HCT116 (cell line): ENCODE measurements at regions not wholly inside any gene's neighbourhood (a gene's known extent, or its start where the extent isn't known, plus 50 kb on each side); places are given as distances from the start of the nearest gene placed in this dataset.

ENCODE experiments used
- ATAC-seq: fragments of 200-7000 bp; cut with Tn5 transposase; 2 replicates; pipeline ENCODE4 v1.9.1; 2020; ENCODE audit warnings: mild to moderate bottlenecking, moderate library complexity
- BruUV-seq: library from RNA; stranded (reverse); fragments of 400-500 nt; replicated peaks from 2 replicates; lab custom pipeline; 2021; lab: Mats Ljungman, UMichigan
- CTCF ChIA-PET: fragments of 300-600 bp; sonication (Branson Sonifier 250); formaldehyde crosslinking; loops from one replicate; lab custom pipeline; 2021; ENCODE audit warnings: antibody characterized with exemption; lab: Charles Lee
- POLR2A ChIA-PET: fragments of 300-600, 350-600 bp; sonication (Branson Sonifier 250); formaldehyde crosslinking; loops from one replicate; lab custom pipeline; 2021; ENCODE audit warnings: antibody characterized with exemption; lab: Charles Lee
- RAD21 ChIA-PET, 2 experiments: fragments of 300-600 bp; sonication (Branson Sonifier 250); formaldehyde crosslinking; loops; one replicate each; lab custom pipeline; 2023; ENCODE audit warnings: low total read pairs in 2 of 2; ENCODE audit not compliant: uncharacterized antibody in 2 of 2, unreplicated experiment in 2 of 2, low non-redundant PET in 1 of 2; lab: Charles Lee
- DNase-seq: peaks from one replicate; pipeline ENCODE4 v3.0.0-alpha.2; 2010; ENCODE audit warnings: low read depth, low spot score
- H2AFZ ChIP-seq: fragments of 200-600 bp; shearing (Covaris generic), sonication (generic); 2 replicates; pipeline ENCODE4 v1.6.1; 2017; ENCODE audit warnings: low read depth, mixed run types, mixed read lengths, antibody characterized with exemption, low read length; ENCODE audit not compliant: poor library complexity, severe bottlenecking
- H3K27ac ChIP-seq: 2 replicates; pipeline ENCODE4 v1.5.1; 2012; ENCODE audit warnings: low read depth, low read length
- H3K27me3 ChIP-seq: fragments of 200-600 bp; sonication (generic); 2 replicates; pipeline ENCODE4 v1.6.1; 2016; ENCODE audit warnings: mixed run types, low read length, mixed read lengths; ENCODE audit not compliant: insufficient read depth
- H3K36me3 ChIP-seq, 2 experiments: fragments of 200-500 bp in 1 of 2; fragments of 200-600 bp in 1 of 2; sonication (Bioruptor generic) in 1 of 2; sonication (generic) in 1 of 2; 2 replicates each; pipeline versions ENCODE4 v1.5.1 to v1.6.1; 2014 to 2016; ENCODE audit warnings: low read length in 2 of 2, inconsistent platforms in 1 of 2, mixed read lengths in 1 of 2, mixed run types in 1 of 2; ENCODE audit not compliant: insufficient read depth in 2 of 2, control insufficient read depth in 1 of 2
- H3K4me1 ChIP-seq, 2 experiments: fragments of 200-600 bp in 1 of 2; sonication (generic) in 1 of 2; 2 replicates each; pipeline versions ENCODE4 v1.5.1 to v1.6.1; 2012 to 2017; ENCODE audit warnings: low read length in 2 of 2, inconsistent platforms in 1 of 2, mild to moderate bottlenecking in 1 of 2, mixed read lengths in 1 of 2, mixed run types in 1 of 2, moderate library complexity in 1 of 2; ENCODE audit not compliant: insufficient read depth in 2 of 2, control insufficient read depth in 1 of 2
- H3K4me2 ChIP-seq: fragments of 200-600 bp; sonication (generic); 2 replicates; pipeline ENCODE4 v1.6.1; 2017; ENCODE audit warnings: mixed run types, low read length, mixed read lengths
- H3K4me3 ChIP-seq, 2 experiments: fragments of 200-600 bp in 1 of 2; sonication (generic) in 1 of 2; replicated peaks in 1 of 2; 2 replicates each; pipeline ENCODE4 v1.5.1; 2011 to 2016; ENCODE audit warnings: low read length in 2 of 2, control low read depth in 1 of 2, low read depth in 1 of 2, mild to moderate bottlenecking in 1 of 2, mixed read lengths in 1 of 2, mixed run types in 1 of 2
- H3K79me2 ChIP-seq: fragments of 200-600 bp; sonication (generic); 2 replicates; pipeline ENCODE4 v1.6.1; 2017; ENCODE audit warnings: mild to moderate bottlenecking, mixed run types, low read length, moderate library complexity, mixed read lengths; ENCODE audit not compliant: insufficient read depth
- H3K9ac ChIP-seq: fragments of 200-600 bp; sonication (generic); 2 replicates; pipeline ENCODE4 v1.6.1; 2016; ENCODE audit warnings: low read length, mixed read lengths
- H3K9me2 ChIP-seq: fragments of 200-600 bp; sonication (generic), shearing (Covaris generic); 2 replicates; pipeline ENCODE4 v1.6.1; 2017; ENCODE audit warnings: mixed run types, mild to moderate bottlenecking, moderate library complexity; ENCODE audit not compliant: insufficient read depth
- H3K9me3 ChIP-seq, 2 experiments: fragments of 200-500 bp in 1 of 2; fragments of 200-600 bp in 1 of 2; sonication (Bioruptor generic) in 1 of 2; sonication (generic) in 1 of 2; 2 replicates each; pipeline ENCODE4 v1.6.1; 2014 to 2017; ENCODE audit warnings: low read length in 2 of 2, mixed read lengths in 2 of 2, inconsistent platforms in 1 of 2, low read depth in 1 of 2, mild to moderate bottlenecking in 1 of 2, mixed run types in 1 of 2, moderate library complexity in 1 of 2; ENCODE audit not compliant: control insufficient read depth in 1 of 2, insufficient read depth in 1 of 2
- H4K20me1 ChIP-seq: fragments of 200-600 bp; sonication (generic), shearing (Covaris generic); 2 replicates; pipeline ENCODE4 v1.6.1; 2017; ENCODE audit warnings: mixed run types, mild to moderate bottlenecking, moderate library complexity; ENCODE audit not compliant: insufficient read depth
- CBX3 ChIP-seq: IDR thresholded peaks from 2 replicates; pipeline ENCODE4 v1.6.1; 2012; ENCODE audit warnings: low read depth
- CEBPB ChIP-seq: IDR thresholded peaks from 2 replicates; pipeline ENCODE4 v1.6.1; 2012; ENCODE audit warnings: low read depth
- CTCF ChIP-seq, 3 experiments: fragments of 200-600 bp in 1 of 3; sonication (generic) in 1 of 3; IDR thresholded peaks in 2 of 3; conservative IDR thresholded peaks in 1 of 3; 2 replicates each; pipeline ENCODE4 v1.5.1; 2012 to 2017; ENCODE audit warnings: low read depth in 2 of 3, low read length in 2 of 3, antibody characterized with exemption in 1 of 3, borderline replicate concordance in 1 of 3, control low read depth in 1 of 3, mild to moderate bottlenecking in 1 of 3, mixed read lengths in 1 of 3, mixed run types in 1 of 3, moderate library complexity in 1 of 3; ENCODE audit not compliant: insufficient read depth in 1 of 3
- EGR1 ChIP-seq: IDR thresholded peaks from 2 replicates; pipeline ENCODE4 v1.6.1; 2012; ENCODE audit warnings: low read depth
- ELF1 ChIP-seq: IDR thresholded peaks from 2 replicates; pipeline ENCODE4 v1.6.1; 2012; ENCODE audit warnings: low read depth, borderline replicate concordance
- EZH2 ChIP-seq: fragments of 200-600 bp; sonication (generic); IDR thresholded peaks from 2 replicates; pipeline ENCODE4 v1.6.1; 2017; ENCODE audit warnings: antibody characterized with exemption, mixed run types
- EZH2phosphoT487 ChIP-seq: fragments of 200-600 bp; IDR thresholded peaks from 2 replicates; pipeline ENCODE4 v1.6.1; 2018; ENCODE audit warnings: antibody characterized with exemption, borderline replicate concordance
- FOSL1 ChIP-seq: IDR thresholded peaks from 2 replicates; pipeline ENCODE4 v1.6.1; 2012; ENCODE audit warnings: low read depth
- JUND ChIP-seq: IDR thresholded peaks from 2 replicates; pipeline ENCODE4 v1.6.1; 2012
- POLR2A ChIP-seq: IDR thresholded peaks from 2 replicates; pipeline ENCODE4 v1.7.0; 2011; ENCODE audit warnings: borderline replicate concordance; ENCODE audit not compliant: insufficient read depth, insufficient read length; ENCODE audit errors: extremely low read depth
- RAD21 ChIP-seq: IDR thresholded peaks from 2 replicates; pipeline ENCODE4 v1.6.1; 2012; ENCODE audit warnings: low read depth, mild to moderate bottlenecking
- REST ChIP-seq: IDR thresholded peaks from 2 replicates; pipeline ENCODE4 v1.6.1; 2012; ENCODE audit warnings: low read depth
- SP1 ChIP-seq: IDR thresholded peaks from 2 replicates; pipeline ENCODE4 v1.6.1; 2012; ENCODE audit warnings: low read depth
- TCF7L2 ChIP-seq: IDR thresholded peaks from 2 replicates; pipeline ENCODE4 v1.7.0; 2011; ENCODE audit warnings: borderline replicate concordance, inconsistent platforms; ENCODE audit not compliant: insufficient read depth, insufficient read length; ENCODE audit errors: extremely low read depth
- YY1 ChIP-seq: IDR thresholded peaks from 2 replicates; pipeline ENCODE4 v1.6.1; 2011; ENCODE audit warnings: low read length, low read depth, moderate library complexity, mild to moderate bottlenecking; ENCODE audit not compliant: insufficient replicate concordance; ENCODE audit errors: extremely low read depth
- ZBTB33 ChIP-seq: IDR thresholded peaks from 2 replicates; pipeline ENCODE4 v1.6.1; 2011; ENCODE audit warnings: mild to moderate bottlenecking, low read length, moderate library complexity; ENCODE audit not compliant: insufficient replicate concordance; ENCODE audit errors: extremely low read depth
- ZFX ChIP-seq: fragments of 450-650 bp; IDR thresholded peaks from 2 replicates; pipeline ENCODE4 v1.6.1; 2017
- ZNF274 ChIP-seq: fragments of 200-500 bp; sonication (Bioruptor generic); IDR thresholded peaks from 2 replicates; pipeline ENCODE4 v1.6.1; 2014; ENCODE audit warnings: mild to moderate bottlenecking, low read depth, low read length, inconsistent platforms
- intact Hi-C: fragments of 100-400 bp; cut with micrococcal nuclease; formaldehyde crosslinking; loops from 2 replicates; pipeline ENCODE4 v1.10.0; 2022
- TF ChIP-seq, protein P1 (sequence below): IDR thresholded peaks from 2 replicates; pipeline ENCODE4 v1.6.1; 2012
- TF ChIP-seq, protein P2 (sequence below): IDR thresholded peaks from 2 replicates; pipeline ENCODE4 v1.6.1; 2012

GRCh38 chr14:61107869-61108493 lies 126.9 kb downstream of the SLC38A6 start:
- Histone ChIP-seq H3K9me2 (no peaks in the 10 kb centered on the region), H2AFZ (no peak overlapping the region), H3K9ac (no peak overlapping the region), H3K79me2 (no peaks in the 10 kb centered on the region), H3K36me3 (no peaks in the 10 kb centered on the region), H3K4me2 (no peak overlapping the region), H3K4me1 (peaks cover 14 to 21% of the 10 kb centered on the region in 2 experiments), H3K9me3 (no peaks in the 10 kb centered on the region), H4K20me1 (no peaks in the 10 kb centered on the region), H3K27me3 (no peaks in the 10 kb centered on the region), H3K4me3 (no peak overlapping the region), H3K27ac (no peak overlapping the region)
- DNase-seq (no peak), ATAC-seq (no peak)
- RAD21 ChIA-PET = no interaction called here
- CTCF ChIA-PET = interaction anchor here (0.6 kb wide), 1 partner anchor 44 kb away, joined by 3 read pairs; no protein-coding TSS in a partner anchor
- no TSS peak for BruUV-seq
- intact Hi-C loops = no loop called here
- POLR2A ChIA-PET = no interaction called here
- TF ChIP-seq TCF7L2 = no peak
- no peak for TF ChIP-seq CTCF (IDR thresholded peaks at IDR 0.05 in 2 of 3, conservative IDR thresholded peaks at IDR 0.05 in 1 of 3; ENCODE audit: borderline replicate concordance in 1 of 3, insufficient read depth in 1 of 3, low read depth in 2 of 3, low read length in 2 of 3)
- TF ChIP-seq CEBPB = no peak
- TF ChIP-seq, protein P1, sequence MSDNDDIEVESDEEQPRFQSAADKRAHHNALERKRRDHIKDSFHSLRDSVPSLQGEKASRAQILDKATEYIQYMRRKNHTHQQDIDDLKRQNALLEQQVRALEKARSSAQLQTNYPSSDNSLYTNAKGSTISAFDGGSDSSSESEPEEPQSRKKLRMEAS = no peak
- TF ChIP-seq RAD21 = no peak
- no peak for TF ChIP-seq ZFX
- no peak for TF ChIP-seq EGR1
- TF ChIP-seq, protein P2, sequence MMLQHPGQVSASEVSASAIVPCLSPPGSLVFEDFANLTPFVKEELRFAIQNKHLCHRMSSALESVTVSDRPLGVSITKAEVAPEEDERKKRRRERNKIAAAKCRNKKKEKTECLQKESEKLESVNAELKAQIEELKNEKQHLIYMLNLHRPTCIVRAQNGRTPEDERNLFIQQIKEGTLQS = no peak
- no peak for TF ChIP-seq ZNF274
- TF ChIP-seq JUND = no peak
- TF ChIP-seq POLR2A = no peak
- TF ChIP-seq SP1 = no peak
- TF ChIP-seq CBX3 = no peak
- no peak for TF ChIP-seq EZH2phosphoT487
- no peak for TF ChIP-seq ELF1
- no peak for TF ChIP-seq FOSL1
- TF ChIP-seq REST = no peak
- TF ChIP-seq YY1 = no peak
- no peak for TF ChIP-seq EZH2
- TF ChIP-seq ZBTB33 = no peak
